Retinal pigment epithelial cell (primary cell): ENCODE measurements at regions not wholly inside any gene's neighbourhood (a gene's known extent, or its start where the extent isn't known, plus 50 kb on each side); places are given as distances from the start of the nearest gene placed in this dataset.

ENCODE experiments used
- DNase-seq: peaks from one replicate; pipeline ENCODE4 v3.0.0-alpha.2; 2010; ENCODE audit warnings: low read depth
- H3K4me3 ChIP-seq: 2 replicates; pipeline ENCODE4 v1.5.1; 2011; ENCODE audit warnings: mild to moderate bottlenecking, low read length, control low read depth, moderate library complexity
- TF ChIP-seq, protein P1 (sequence below): conservative IDR thresholded peaks from 2 replicates; pipeline ENCODE4 v1.5.1; 2011; ENCODE audit warnings: low read depth, low read length, control low read depth, inconsistent platforms

DNA sequence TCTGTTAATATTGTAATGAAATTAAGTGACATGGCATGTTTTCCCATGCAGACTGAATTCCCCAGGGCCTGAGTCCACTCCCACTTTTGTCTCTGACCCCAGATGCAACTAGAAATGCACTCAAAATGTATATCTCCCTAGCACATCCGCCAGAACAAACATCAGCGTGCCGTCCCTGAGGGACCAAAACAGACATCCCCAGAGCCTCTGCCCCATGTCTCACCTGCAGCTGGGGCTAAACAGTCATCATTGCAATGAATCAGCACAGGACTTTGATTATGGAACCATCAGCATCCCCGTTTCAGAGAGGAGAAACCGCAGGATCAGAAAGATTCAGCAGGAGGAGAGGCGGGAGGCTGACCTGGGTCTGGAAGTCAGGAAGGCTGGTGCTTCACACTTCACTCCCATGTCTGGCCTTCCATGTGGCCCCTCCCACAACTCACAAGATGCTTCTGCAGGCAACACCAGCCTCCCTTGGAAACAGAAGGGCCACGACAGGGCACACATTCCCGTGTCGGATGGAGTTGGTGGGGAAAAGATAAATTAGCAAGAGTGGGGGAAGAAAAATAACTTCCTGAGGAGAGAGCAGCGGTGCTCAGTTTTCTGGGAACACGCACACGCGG lies 130.6 kb upstream of the VSTM2B start:
- H3K4me3 ChIP-seq: no peak overlapping the region
- TF ChIP-seq, protein P1, sequence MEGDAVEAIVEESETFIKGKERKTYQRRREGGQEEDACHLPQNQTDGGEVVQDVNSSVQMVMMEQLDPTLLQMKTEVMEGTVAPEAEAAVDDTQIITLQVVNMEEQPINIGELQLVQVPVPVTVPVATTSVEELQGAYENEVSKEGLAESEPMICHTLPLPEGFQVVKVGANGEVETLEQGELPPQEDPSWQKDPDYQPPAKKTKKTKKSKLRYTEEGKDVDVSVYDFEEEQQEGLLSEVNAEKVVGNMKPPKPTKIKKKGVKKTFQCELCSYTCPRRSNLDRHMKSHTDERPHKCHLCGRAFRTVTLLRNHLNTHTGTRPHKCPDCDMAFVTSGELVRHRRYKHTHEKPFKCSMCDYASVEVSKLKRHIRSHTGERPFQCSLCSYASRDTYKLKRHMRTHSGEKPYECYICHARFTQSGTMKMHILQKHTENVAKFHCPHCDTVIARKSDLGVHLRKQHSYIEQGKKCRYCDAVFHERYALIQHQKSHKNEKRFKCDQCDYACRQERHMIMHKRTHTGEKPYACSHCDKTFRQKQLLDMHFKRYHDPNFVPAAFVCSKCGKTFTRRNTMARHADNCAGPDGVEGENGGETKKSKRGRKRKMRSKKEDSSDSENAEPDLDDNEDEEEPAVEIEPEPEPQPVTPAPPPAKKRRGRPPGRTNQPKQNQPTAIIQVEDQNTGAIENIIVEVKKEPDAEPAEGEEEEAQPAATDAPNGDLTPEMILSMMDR: no peak
- no peak for DNase-seq

DNA sequence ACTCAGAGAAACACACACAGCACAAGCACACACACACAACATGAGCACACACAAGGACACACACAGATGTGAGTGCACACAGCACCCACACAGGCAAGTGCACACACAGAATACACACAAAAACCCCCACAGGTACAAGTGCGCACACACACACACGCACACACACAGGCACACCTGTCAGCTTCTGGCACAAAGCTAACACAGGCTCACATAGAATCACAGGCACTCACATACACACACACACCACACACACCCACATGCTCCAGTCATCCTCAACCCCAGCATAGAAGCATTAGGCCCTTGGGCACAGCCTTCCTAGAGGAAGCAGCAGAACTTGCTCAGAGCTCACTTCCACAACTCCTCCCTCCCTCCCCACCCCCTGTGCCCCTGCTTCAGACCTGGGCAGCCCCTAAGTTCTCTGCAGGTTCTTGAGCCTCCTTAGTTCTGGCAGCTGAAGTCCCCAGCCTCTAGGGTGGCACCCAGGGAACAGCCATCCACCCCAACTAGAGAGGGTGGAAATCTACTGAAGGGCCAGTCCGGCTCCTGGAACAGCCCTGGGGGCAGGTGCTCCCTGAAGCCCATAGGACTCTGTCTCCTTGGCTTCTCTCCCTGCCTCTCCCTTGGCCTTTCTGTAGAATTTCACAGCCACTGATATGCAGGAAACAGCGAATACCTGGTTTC lies 129.9 kb upstream of the VSTM2B start:
- TF ChIP-seq, protein P1: no peak
- no peak for DNase-seq
- no peak overlapping the region for H3K4me3 ChIP-seq

DNA sequence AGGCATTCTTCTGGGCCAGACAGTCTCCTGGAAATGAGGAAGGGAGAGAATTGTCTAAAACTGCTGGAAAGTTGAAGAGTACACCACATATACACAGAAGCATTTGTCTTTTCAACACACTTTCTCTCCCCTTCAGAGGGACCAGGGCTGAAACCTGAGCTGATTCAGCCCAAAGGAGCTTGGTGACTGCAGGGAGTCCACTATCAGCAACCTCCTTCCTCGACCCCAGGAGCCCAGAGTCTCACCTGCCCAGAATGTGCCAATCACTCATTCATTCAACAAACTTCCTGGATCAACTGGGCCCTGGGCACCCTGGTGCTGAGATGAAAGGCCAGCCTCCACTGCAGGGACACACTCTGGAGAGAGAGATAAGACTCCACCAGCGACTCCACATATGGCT lies 128.9 kb upstream of the VSTM2B start:
- TF ChIP-seq, protein P1: no peak
- no peak for DNase-seq
- H3K4me3 ChIP-seq: no peak overlapping the region

DNA sequence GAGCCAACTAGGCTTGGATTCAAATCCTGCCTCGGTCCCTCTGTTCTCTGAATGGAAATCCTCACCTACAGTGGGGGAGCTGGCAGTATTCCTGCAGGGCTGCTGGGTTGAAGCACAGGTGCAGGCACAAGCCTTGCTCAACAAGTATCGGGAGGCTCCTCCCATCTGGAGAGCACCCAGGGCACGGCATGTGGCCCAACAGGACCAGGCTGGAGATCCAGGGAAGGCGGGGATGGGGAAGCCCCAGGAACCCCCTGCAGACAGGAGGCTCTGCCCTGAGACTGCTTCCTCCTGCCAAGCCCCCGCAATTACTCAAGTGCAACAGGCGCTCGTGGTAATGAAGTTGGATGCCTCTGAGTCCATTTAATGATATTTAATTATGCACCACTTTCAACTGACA lies 128.0 kb upstream of the VSTM2B start:
- TF ChIP-seq, protein P1: no peak
- no peak overlapping the region for H3K4me3 ChIP-seq
- DNase-seq: no peak

DNA sequence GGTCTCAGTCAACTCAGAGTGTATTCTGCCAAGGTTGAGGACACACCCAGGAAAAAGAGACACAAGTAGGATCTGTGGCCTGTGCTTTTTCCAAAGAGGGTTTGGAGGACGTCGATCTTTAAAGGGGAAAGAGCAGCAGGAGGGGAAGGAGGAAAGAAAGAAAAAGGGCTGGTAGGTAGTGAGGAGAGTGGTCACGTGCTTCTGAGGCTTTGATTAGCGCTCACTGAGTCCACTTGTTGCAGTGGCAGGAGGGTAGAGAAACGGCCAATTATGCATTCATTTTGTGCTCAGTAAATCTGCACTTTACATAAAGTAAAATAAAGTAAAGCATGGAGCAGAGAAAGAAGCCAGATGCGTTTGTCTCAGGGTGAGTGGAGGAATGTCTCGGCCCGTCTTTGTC lies 126.0 kb upstream of the VSTM2B start:
- H3K4me3 ChIP-seq: no peak overlapping the region
- no peak for DNase-seq
- TF ChIP-seq, protein P1: no peak

DNA sequence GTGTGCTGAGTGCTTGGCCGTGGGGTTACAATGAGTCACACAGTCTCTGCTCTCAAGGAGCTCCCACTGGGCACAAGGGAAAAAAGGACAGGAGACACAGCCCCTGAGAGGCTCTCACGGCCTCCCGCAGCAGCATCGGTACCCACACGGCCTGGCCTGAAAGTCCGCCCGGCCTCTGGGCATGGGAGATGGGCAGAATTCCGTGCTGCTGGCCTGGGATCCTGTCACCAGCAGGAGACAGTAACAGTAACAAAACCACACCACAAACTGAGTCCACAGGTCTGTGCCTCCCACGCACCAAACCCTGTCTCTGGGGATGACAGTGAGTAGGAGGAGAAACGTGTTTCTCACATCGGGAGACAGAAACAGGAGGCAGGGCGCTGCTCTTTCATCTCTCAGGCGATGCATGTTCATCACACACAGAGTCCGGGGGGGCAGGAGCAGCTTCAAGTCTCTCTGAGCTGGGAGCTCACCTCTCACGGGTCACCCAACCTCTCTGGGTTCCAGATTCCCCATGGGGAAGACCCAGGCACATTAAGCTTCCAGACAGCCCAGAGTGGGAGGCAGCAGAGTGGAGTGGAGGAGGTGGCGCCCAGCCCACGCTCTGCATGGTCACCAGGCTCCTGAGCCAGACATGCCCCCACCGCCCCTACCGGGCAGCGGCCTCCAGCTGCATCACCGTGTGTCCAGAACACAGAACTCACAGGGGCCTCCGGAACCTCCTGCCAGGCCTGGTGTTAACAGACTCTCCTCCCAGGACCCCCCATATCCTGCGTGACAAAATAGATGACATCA lies 124.7 kb upstream of the VSTM2B start:
- no peak for DNase-seq
- H3K4me3 ChIP-seq: no peak overlapping the region
- TF ChIP-seq, protein P1: no peak
